WTC11 (cell line): ENCODE measurements at regions not wholly inside any gene's neighbourhood (a gene's known extent, or its start where the extent isn't known, plus 50 kb on each side); places are given as distances from the start of the nearest gene placed in this dataset.

ENCODE experiments used
- CBFB ChIP-seq: sonication (generic); formaldehyde crosslinking; IDR thresholded peaks from 2 replicates; pipeline ENCODE4 v1.8.1; 2022; ENCODE audit warnings: mild to moderate bottlenecking, low read depth, missing genetic modification reagents
- CTCF ChIP-seq: fragments of 200-600 bp; IDR thresholded peaks from 2 replicates; pipeline ENCODE4 v1.8.0; 2022; ENCODE audit warnings: antibody characterized with exemption
- HMGXB4 ChIP-seq: sonication (generic); formaldehyde crosslinking; IDR thresholded peaks from 2 replicates; pipeline ENCODE4 v1.8.1; 2023; ENCODE audit warnings: mild to moderate bottlenecking, moderate library complexity, missing genetic modification reagents
- NFYB ChIP-seq: sonication (generic); formaldehyde crosslinking; conservative IDR thresholded peaks from 2 replicates; pipeline ENCODE4 v1.8.0; 2022; ENCODE audit warnings: low read depth, missing genetic modification reagents
- SMAD3 ChIP-seq: sonication (generic); formaldehyde crosslinking; IDR thresholded peaks from 2 replicates; pipeline ENCODE4 v1.8.0; 2022; ENCODE audit warnings: missing genetic modification reagents, mild to moderate bottlenecking, borderline replicate concordance

- no peak for TF ChIP-seq SMAD3 (CRISPR knock-in tag)
- no peak for TF ChIP-seq CTCF
- no peak for TF ChIP-seq CBFB (CRISPR knock-in tag)
- no peak for TF ChIP-seq NFYB (CRISPR knock-in tag)
- TF ChIP-seq HMGXB4 (CRISPR knock-in tag) = no peak
These were observed 927.5 kb upstream of the SLIT2 start for GRCh38 chr4:19324184-19324583.
